ENCODE measurements at regions not wholly inside any gene's neighbourhood (a gene's known extent, or its start where the extent isn't known, plus 50 kb on each side); places are given as distances from the start of the nearest gene placed in this dataset.
"Not testable (repeated sequence)": the region's sequence is repeated elsewhere in the genome, so short reads cannot be mapped to it uniquely, and the experiment has no call there.

- Histone ChIP-seq H3K27ac (no peak overlapping the region), H3K4me3 (no peak overlapping the region), H3K27me3 (no peaks in the 10 kb centered on the region), H3K9me3 (no peaks in the 10 kb centered on the region), H3K36me3 (no peaks in the 10 kb centered on the region), H3K4me1 (no peaks in the 10 kb centered on the region)
- TF ChIP-seq EP300 (IDR thresholded peaks at IDR 0.05) (no peak), CTCF (IDR thresholded peaks at IDR 0.05) (no peak), POLR2AphosphoS5 (IDR thresholded peaks at IDR 0.05) (no peak), POLR2A (IDR thresholded peaks at IDR 0.05) (no peak)
- no peak for DNase-seq
- WGBS, 2 donors, result 93 to 98% methylated on average over 1 of the region's 1 CpG
- intact Hi-C loops (cut with DNase I), result no loop called here
Measured at GRCh38 chr1:118390955-118391354, 205.9 kb upstream of the SPAG17 start.

- intact Hi-C loops (cut with DNase I), result no loop called here
- Histone ChIP-seq H3K4me1 (no peaks in the 10 kb centered on the region), H3K4me3 (no peak overlapping the region), H3K27me3 (no peaks in the 10 kb centered on the region), H3K36me3 (no peaks in the 10 kb centered on the region), H3K9me3 (no peaks in the 10 kb centered on the region), H3K27ac (no peak overlapping the region)
- WGBS, 2 donors, result 86 to 90% methylated on average over 4 of the region's 4 CpGs
- DNase-seq, result no peak
- TF ChIP-seq POLR2A (IDR thresholded peaks at IDR 0.05), result no peak
- no peak for TF ChIP-seq EP300 (IDR thresholded peaks at IDR 0.05)
Measured at GRCh38 chr1:118388301-118388959, 203.4 kb upstream of the SPAG17 start.

GRCh38 chr1:118381197-118381869, 196.3 kb upstream of the SPAG17 start:
- DNase-seq, result no peak
- 25 to 62% methylated on average over 1 of the region's 1 CpG for WGBS, 2 donors
- Histone ChIP-seq H3K36me3 (no peaks in the 10 kb centered on the region), H3K27ac (no peak overlapping the region), H3K9me3 (no peaks in the 10 kb centered on the region), H3K4me3 (no peak overlapping the region), H3K27me3 (no peaks in the 10 kb centered on the region), H3K4me1 (no peaks in the 10 kb centered on the region)
- intact Hi-C loops (cut with DNase I), result no loop called here
- no peak for TF ChIP-seq CTCF (IDR thresholded peaks at IDR 0.05)
- no peak for TF ChIP-seq EP300 (IDR thresholded peaks at IDR 0.05)
- TF ChIP-seq POLR2A (IDR thresholded peaks at IDR 0.05), result no peak
- TF ChIP-seq POLR2AphosphoS5 (IDR thresholded peaks at IDR 0.05), result no peak

- H3K36me3 ChIP-seq; H3K4me1 ChIP-seq; H3K27ac ChIP-seq; H3K27me3 ChIP-seq; H3K4me3 ChIP-seq; DNase-seq; intact Hi-C loops (cut with DNase I): not testable (repeated sequence)
- peaks cover 0 to 10% (median 2%) of the 10 kb centered on the region in 4 donors for H3K9me3 ChIP-seq
- 89 to 96% methylated on average over 2 of the region's 2 CpGs for WGBS, 2 donors
Measured at GRCh38 chr1:118377183-118377582, 192.2 kb upstream of the SPAG17 start.

GRCh38 chr1:118371612-118372011, 186.6 kb upstream of the SPAG17 start:
- Histone ChIP-seq H3K27me3 (no peaks in the 10 kb centered on the region), H3K36me3 (no peaks in the 10 kb centered on the region), H3K9me3 (peaks cover 0 to 18% (median 2%) of the 10 kb centered on the region in 4 donors), H3K4me3 (no peak overlapping the region), H3K27ac (no peak overlapping the region), H3K4me1 (no peaks in the 10 kb centered on the region)
- intact Hi-C loops (cut with DNase I), result no loop called here
- no peak for DNase-seq
- TF ChIP-seq EP300 (IDR thresholded peaks at IDR 0.05), result no peak
- no peak for TF ChIP-seq POLR2A (IDR thresholded peaks at IDR 0.05)
- no peak for TF ChIP-seq CTCF (IDR thresholded peaks at IDR 0.05)
- no peak for TF ChIP-seq POLR2AphosphoS5 (IDR thresholded peaks at IDR 0.05)

GRCh38 chr1:118370861-118371260, 185.8 kb upstream of the SPAG17 start:
- no peak for TF ChIP-seq POLR2A (IDR thresholded peaks at IDR 0.05)
- TF ChIP-seq POLR2AphosphoS5 (IDR thresholded peaks at IDR 0.05), result no peak
- no peak for TF ChIP-seq EP300 (IDR thresholded peaks at IDR 0.05)
- TF ChIP-seq CTCF (IDR thresholded peaks at IDR 0.05), result no peak
- Histone ChIP-seq H3K4me3 (no peak overlapping the region), H3K9me3 (peaks cover 0 to 22% (median 2%) of the 10 kb centered on the region in 4 donors), H3K36me3 (no peaks in the 10 kb centered on the region), H3K4me1 (no peaks in the 10 kb centered on the region), H3K27ac (no peak overlapping the region), H3K27me3 (no peaks in the 10 kb centered on the region)
- DNase-seq, result no peak
- intact Hi-C loops (cut with DNase I), result no loop called here

Measured in sigmoid colon (tissue), 6 donors.